ENCODE measurements at regions not wholly inside any gene's neighbourhood (a gene's known extent, or its start where the extent isn't known, plus 50 kb on each side); places are given as distances from the start of the nearest gene placed in this dataset.
"Not testable (repeated sequence)": the region's sequence is repeated elsewhere in the genome, so short reads cannot be mapped to it uniquely, and the experiment has no call there.

DNA sequence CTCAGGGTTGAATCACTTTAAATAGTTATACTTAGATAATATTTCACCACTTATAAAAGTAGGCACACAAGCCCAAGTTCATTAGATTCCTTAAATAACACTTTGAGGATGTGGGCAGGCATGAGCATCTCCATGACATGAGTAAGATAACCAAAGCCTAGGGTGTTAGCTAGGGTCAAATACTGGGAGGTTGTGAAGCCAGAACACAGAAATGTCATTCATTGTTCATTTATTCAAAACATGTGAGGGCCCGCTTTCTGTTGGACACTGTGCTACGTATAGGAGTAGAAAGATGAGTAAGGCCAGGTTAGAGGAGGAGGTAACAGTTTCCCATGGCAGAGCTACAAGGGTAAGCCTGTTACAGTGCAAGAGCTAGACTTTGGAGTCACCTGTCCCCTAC is 93.5 kb upstream of the NEDD4L start:
- no peaks in the 10 kb centered on the region for H3K9me3 Mint-ChIP-seq (ENCODE audit: unreplicated experiment)
- TF ChIP-seq, protein P1, sequence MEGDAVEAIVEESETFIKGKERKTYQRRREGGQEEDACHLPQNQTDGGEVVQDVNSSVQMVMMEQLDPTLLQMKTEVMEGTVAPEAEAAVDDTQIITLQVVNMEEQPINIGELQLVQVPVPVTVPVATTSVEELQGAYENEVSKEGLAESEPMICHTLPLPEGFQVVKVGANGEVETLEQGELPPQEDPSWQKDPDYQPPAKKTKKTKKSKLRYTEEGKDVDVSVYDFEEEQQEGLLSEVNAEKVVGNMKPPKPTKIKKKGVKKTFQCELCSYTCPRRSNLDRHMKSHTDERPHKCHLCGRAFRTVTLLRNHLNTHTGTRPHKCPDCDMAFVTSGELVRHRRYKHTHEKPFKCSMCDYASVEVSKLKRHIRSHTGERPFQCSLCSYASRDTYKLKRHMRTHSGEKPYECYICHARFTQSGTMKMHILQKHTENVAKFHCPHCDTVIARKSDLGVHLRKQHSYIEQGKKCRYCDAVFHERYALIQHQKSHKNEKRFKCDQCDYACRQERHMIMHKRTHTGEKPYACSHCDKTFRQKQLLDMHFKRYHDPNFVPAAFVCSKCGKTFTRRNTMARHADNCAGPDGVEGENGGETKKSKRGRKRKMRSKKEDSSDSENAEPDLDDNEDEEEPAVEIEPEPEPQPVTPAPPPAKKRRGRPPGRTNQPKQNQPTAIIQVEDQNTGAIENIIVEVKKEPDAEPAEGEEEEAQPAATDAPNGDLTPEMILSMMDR (IDR thresholded peaks at IDR 0.05; ENCODE audit: partially characterized antibody, unreplicated experiment) = no peak
- no peak overlapping the region for H3K27ac Mint-ChIP-seq (ENCODE audit: unreplicated experiment)

DNA sequence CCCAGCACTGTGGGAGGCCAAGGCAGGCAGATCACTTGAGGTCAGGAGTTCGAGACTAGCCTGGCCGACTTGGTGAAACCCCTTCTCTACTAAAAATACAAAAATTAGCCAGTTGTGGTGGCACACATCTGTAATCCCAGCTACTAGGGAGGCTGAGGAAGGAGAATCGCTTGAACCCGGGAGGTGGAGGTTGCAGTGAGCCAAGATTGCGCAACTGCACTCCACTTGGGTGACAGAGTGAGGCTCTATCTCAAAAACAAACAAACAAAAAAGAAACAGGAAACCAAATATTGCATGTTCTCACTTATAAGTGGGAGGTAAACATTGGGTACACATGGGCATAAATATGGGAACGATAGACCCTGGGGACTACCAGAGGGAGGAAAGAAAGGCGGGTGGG is 94.7 kb upstream of the NEDD4L start:
- H3K9me3 Mint-ChIP-seq (ENCODE audit: unreplicated experiment); DNase-seq; H3K4me1 Mint-ChIP-seq (ENCODE audit: low read depth, unreplicated experiment); H3K27me3 Mint-ChIP-seq (ENCODE audit: unreplicated experiment); H3K4me3 Mint-ChIP-seq (ENCODE audit: unreplicated experiment); H3K27ac Mint-ChIP-seq (ENCODE audit: unreplicated experiment); H3K36me3 Mint-ChIP-seq (ENCODE audit: unreplicated experiment): not testable (repeated sequence)

More for the DNA sequence above, 93.5 kb upstream of the NEDD4L start:
- Mint-ChIP-seq H3K36me3 (ENCODE audit: unreplicated experiment) (no peaks in the 10 kb centered on the region), H3K4me1 (ENCODE audit: low read depth, unreplicated experiment) (no peaks in the 10 kb centered on the region), H3K27me3 (ENCODE audit: unreplicated experiment) (peaks cover 2% of the 10 kb centered on the region), H3K4me3 (ENCODE audit: unreplicated experiment) (no peak overlapping the region)
- DNase-seq = no peak

DNA sequence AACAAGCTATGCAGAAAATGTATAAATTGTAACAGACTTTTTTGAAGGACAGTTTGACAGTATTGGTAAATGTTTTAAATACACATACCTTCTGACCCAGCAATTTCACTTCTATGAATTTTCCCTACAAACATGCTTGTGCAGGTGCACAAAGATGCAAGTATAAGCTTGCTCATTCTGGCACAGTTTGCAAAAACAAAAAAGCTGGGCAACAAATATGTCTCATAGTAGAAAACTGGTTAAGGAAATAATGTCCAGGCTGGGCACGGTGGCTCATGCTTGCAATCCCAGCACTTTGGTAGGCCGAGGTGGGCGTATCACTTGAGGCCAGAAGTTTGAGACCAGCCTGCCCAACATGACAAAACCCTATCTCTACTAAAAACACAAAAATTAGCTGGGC is 96.9 kb upstream of the NEDD4L start:
- TF ChIP-seq, protein P1 (IDR thresholded peaks at IDR 0.05; ENCODE audit: partially characterized antibody, unreplicated experiment) = no peak
- Mint-ChIP-seq H3K9me3 (ENCODE audit: unreplicated experiment) (no peaks in the 10 kb centered on the region), H3K36me3 (ENCODE audit: unreplicated experiment) (no peaks in the 10 kb centered on the region), H3K4me3 (ENCODE audit: unreplicated experiment) (no peak overlapping the region), H3K27me3 (ENCODE audit: unreplicated experiment) (peaks cover 2% of the 10 kb centered on the region), H3K4me1 (ENCODE audit: low read depth, unreplicated experiment) (peaks cover 8% of the 10 kb centered on the region), H3K27ac (ENCODE audit: unreplicated experiment) (no peak overlapping the region)
- DNase-seq = no peak

DNA sequence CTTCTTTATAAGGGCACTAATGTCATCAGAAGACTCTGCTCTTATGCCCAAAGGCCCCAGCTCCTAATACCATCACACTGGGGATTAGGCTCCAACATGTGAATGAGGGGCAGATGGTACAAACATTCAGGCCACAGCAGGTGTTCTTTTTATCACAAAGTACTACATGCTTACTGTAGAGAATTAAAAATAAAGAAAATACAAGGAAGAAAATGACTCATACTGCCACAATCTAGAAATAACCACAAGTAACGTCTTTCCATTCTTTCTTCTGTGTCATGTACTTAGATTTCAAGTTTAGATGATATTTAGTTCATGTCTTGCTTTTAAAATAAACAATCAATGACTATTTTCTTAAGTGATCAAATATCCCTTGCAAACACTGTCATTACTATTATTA is 100.3 kb upstream of the NEDD4L start:
- TF ChIP-seq, protein P1 (IDR thresholded peaks at IDR 0.05; ENCODE audit: partially characterized antibody, unreplicated experiment) = no peak
- Mint-ChIP-seq H3K27ac (ENCODE audit: unreplicated experiment) (no peak overlapping the region), H3K9me3 (ENCODE audit: unreplicated experiment) (peaks cover 2% of the 10 kb centered on the region), H3K27me3 (ENCODE audit: unreplicated experiment) (no peaks in the 10 kb centered on the region), H3K4me1 (ENCODE audit: low read depth, unreplicated experiment) (peaks cover 12% of the 10 kb centered on the region), H3K36me3 (ENCODE audit: unreplicated experiment) (no peaks in the 10 kb centered on the region), H3K4me3 (ENCODE audit: unreplicated experiment) (no peak overlapping the region)
- no peak for DNase-seq

DNA sequence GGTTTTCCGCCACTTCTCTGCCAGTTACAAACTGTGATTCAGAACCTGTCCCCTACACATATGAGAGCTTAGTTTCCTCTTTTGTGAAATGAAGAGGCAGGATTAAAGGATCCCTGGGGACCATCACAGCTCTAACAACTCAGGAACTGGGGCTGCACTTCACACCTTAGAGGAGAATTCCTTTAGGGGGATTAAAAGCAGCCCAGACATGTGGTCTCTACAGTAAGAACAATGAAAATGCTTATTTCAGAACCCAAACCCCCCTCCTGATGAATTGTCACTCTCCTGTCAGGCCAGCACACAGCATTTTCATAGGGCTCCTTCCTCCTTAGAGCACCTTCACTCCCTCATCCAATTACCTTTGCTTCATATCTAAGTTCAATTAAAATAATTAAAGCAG is 101.5 kb upstream of the NEDD4L start:
- TF ChIP-seq, protein P1 (IDR thresholded peaks at IDR 0.05; ENCODE audit: partially characterized antibody, unreplicated experiment) = no peak
- Mint-ChIP-seq H3K27me3 (ENCODE audit: unreplicated experiment) (no peaks in the 10 kb centered on the region), H3K27ac (ENCODE audit: unreplicated experiment) (no peak overlapping the region), H3K4me3 (ENCODE audit: unreplicated experiment) (no peak overlapping the region), H3K9me3 (ENCODE audit: unreplicated experiment) (peaks cover 2% of the 10 kb centered on the region), H3K4me1 (ENCODE audit: low read depth, unreplicated experiment) (peaks cover 12% of the 10 kb centered on the region), H3K36me3 (ENCODE audit: unreplicated experiment) (no peaks in the 10 kb centered on the region)
- DNase-seq = no peak

All from glutamatergic neuron (in vitro differentiated cells).